GM10248 (cell line): ENCODE measurements at regions not wholly inside any gene's neighbourhood (a gene's known extent, or its start where the extent isn't known, plus 50 kb on each side); places are given as distances from the start of the nearest gene placed in this dataset.

ENCODE experiments used
- CTCF ChIA-PET: fragments of 300-600 bp; sonication (Branson Sonifier 250); formaldehyde crosslinking; extraction: SDS; loops from one replicate; lab custom pipeline; 2021; ENCODE audit warnings: antibody characterized with exemption; lab: Yijun Ruan, JAX
- POLR2A ChIA-PET: fragments of 350-650 bp; sonication (Branson Sonifier 250); formaldehyde crosslinking; extraction: SDS; loops from one replicate; lab custom pipeline; 2020; ENCODE audit warnings: antibody characterized with exemption; lab: Yijun Ruan, JAX
- DNase-seq: peaks from one replicate; pipeline ENCODE4 v3.0.0; 2012; ENCODE audit errors: extremely low spot score
- TF ChIP-seq, protein P1 (sequence below): IDR thresholded peaks from 2 replicates; pipeline ENCODE4 v1.5.1; 2012; ENCODE audit warnings: mild to moderate bottlenecking, low read depth; ENCODE audit errors: extremely low read depth, missing control alignments, control extremely low read depth

DNA sequence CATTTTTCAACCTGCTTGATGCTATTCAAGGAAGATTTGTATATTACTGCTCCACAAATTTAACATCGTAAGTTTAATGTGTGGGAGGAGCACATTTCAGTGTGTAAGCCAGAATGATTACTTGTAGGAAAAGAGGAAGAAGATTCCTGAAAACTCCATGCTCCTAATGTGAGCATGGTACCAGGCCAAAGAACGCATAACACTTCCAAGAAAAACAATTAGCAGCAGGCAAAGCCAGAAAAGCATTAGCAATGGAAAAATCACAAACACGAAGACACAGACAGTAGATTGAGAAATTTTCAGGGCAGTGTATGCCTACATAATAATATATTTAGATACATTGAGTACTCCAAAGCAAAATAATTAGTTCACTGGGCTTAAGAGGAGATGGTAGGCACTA lies 96.6 kb upstream of the CBLB start:
- CTCF ChIA-PET: interaction anchor here (1.0 to 1.3 kb wide), 2 partner anchors 15 to 27 kb away, joined by 3 to 7 read pairs; no protein-coding TSS in a partner anchor
- TF ChIP-seq, protein P1, sequence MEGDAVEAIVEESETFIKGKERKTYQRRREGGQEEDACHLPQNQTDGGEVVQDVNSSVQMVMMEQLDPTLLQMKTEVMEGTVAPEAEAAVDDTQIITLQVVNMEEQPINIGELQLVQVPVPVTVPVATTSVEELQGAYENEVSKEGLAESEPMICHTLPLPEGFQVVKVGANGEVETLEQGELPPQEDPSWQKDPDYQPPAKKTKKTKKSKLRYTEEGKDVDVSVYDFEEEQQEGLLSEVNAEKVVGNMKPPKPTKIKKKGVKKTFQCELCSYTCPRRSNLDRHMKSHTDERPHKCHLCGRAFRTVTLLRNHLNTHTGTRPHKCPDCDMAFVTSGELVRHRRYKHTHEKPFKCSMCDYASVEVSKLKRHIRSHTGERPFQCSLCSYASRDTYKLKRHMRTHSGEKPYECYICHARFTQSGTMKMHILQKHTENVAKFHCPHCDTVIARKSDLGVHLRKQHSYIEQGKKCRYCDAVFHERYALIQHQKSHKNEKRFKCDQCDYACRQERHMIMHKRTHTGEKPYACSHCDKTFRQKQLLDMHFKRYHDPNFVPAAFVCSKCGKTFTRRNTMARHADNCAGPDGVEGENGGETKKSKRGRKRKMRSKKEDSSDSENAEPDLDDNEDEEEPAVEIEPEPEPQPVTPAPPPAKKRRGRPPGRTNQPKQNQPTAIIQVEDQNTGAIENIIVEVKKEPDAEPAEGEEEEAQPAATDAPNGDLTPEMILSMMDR: no peak
- DNase-seq: no peak
- POLR2A ChIA-PET: no interaction called here

DNA sequence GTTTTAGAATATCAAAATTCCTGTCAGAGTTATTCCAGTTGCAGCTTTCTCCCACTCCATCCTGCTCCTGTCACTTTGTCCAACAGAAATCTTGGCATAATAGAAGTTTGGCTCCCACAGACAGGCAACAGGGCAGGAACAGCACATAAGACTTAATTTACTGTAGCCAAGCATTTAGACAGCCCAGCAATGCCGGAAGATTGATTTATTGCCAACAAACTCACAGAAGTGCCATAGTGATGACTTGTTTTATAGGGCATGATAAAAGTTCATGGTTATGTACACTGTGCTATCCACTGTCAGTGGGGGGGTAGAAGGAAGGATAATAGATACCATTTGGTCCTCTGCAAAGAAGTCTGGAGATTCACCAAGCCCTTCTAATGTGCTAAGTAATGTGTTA lies 98.3 kb upstream of the CBLB start:
- DNase-seq: no peak
- ChIA-PET POLR2A (no interaction called here), CTCF (no interaction called here)
- TF ChIP-seq, protein P1: no peak

DNA sequence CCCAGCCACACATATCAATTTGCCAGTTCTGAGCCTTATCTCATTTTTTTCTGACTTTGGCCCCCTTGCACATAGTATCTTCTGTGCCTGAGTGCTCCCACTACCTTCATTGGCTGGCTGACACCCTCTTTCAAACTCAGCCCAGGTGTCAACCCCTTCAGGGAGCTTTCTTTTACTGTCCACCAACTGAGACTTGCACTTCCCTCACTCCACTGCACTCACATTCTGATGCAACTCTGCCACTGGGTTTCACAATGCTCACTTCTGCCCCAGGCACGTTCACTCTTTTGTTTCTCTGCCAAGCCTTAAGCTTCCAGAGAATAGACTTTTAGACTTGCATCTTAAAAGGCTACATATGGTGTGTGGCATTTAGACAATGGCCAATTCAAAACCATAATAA lies 101.5 kb upstream of the CBLB start:
- ChIA-PET POLR2A (no interaction called here), CTCF (no interaction called here)
- no peak for DNase-seq
- TF ChIP-seq, protein P1: no peak

DNA sequence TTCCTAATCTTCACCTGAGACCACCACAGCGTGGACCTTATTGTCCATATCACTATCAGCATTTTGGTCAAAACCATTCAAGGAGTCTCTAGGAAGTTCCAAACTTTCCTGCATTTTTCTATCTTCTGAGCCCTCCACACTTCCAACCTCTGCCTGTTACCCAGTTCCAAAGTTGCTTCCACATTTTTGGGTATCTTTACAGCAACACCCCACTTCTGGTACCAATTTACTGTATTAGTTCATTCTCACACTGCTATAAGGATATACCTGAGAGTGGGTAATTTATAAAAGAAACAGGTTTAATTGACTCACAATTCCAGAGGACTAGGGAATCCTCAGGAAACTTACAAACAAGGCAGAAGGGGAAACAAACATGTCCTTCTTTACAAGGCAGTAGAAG lies 103.3 kb upstream of the CBLB start:
- ChIA-PET CTCF (no interaction called here), POLR2A (no interaction called here)
- TF ChIP-seq, protein P1: no peak
- DNase-seq: no peak

DNA sequence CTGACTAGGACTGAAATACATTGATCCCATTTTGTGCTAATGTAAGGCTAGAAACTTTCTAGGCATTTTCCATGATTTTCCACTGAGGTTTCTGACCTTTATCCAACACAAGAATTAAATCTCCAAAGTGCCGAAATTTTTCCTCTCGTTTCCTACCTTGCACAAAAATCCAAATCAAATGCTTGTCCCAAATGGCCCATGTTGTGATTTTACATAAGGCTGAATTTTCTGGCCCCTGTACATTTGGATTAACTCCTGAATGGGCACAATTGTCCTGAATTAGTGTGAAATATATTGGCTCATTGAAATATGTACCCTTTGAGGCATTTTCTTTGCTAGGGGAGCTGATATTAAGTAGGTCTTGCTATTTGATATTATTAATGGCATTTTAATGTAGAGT lies 105.6 kb upstream of the CBLB start:
- TF ChIP-seq, protein P1: no peak
- no peak for DNase-seq
- CTCF ChIA-PET: no interaction called here
- POLR2A ChIA-PET: no interaction called here

DNA sequence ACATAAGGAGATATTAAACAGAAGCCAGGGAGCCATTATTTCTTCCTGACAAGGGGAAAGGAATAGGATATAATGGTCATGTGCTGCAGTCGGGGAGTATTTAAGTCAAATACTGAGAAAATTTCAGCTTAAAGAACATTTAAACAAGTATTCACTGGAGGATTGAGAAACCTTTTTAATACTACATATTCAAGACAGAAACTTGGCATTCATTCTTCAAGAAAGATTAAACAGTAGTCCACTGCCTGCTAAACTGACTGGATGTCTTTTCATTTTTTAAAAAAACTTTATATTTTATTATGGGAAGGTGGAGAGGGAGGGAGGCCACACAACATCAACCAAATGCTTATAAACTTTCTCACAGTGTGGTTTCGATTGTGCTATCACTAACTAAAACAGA lies 107.4 kb upstream of the CBLB start:
- POLR2A ChIA-PET: no interaction called here
- CTCF ChIA-PET: no interaction called here
- TF ChIP-seq, protein P1: no peak
- DNase-seq: no peak

DNA sequence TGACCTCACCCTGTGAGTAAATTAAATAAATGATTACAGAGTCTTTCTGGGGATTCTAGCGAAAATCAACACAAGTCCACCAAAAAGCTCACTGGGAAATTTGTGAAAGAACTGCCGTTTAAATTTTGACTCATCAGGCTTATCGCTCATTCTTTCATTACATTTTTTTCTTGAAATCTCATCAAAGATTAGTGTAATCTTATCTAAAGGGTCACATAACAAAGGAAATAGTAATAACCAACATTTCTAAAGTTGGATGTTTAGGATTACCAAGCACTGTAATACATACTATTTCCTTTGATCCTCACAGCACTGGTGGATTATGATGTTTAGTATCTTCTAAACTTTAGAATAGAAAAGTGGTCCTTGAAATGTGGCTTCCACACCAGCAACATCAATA lies 111.1 kb upstream of the CBLB start:
- TF ChIP-seq, protein P1: no peak
- DNase-seq: no peak
- ChIA-PET POLR2A (no interaction called here), CTCF (no interaction called here)
